PFSK-1 (cell line): ENCODE measurements at regions not wholly inside any gene's neighbourhood (a gene's known extent, or its start where the extent isn't known, plus 50 kb on each side); places are given as distances from the start of the nearest gene placed in this dataset.

Source experiments
- FOXP2 ChIP-seq: optimal IDR thresholded peaks from 2 replicates; pipeline ENCODE3; 2011; ENCODE audit warnings: borderline replicate concordance, control low read depth, inconsistent platforms; ENCODE audit not compliant: insufficient read depth; ENCODE audit errors: extremely low read length, extremely low read depth
- POLR2AphosphoS5 ChIP-seq: IDR thresholded peaks from 2 replicates; pipeline ENCODE4 v1.6.1; 2012; ENCODE audit warnings: low read depth, mild to moderate bottlenecking, control low read depth, low read length, moderate library complexity
- REST ChIP-seq, 2 experiments: IDR thresholded peaks; 2 replicates each; pipeline versions ENCODE4 v1.6.1 to v1.8.0; 2011 to 2012; ENCODE audit warnings: low read depth in 2 of 2, low read length in 2 of 2, control low read depth in 1 of 2, inconsistent platforms in 1 of 2, mild to moderate bottlenecking in 1 of 2, moderate library complexity in 1 of 2; ENCODE audit not compliant: insufficient read depth in 1 of 2

GRCh38 chr20:22389836-22390542, 194.4 kb downstream of the FOXA2 start:
- no peak for TF ChIP-seq POLR2AphosphoS5
- no peak for TF ChIP-seq FOXP2
- no peak for TF ChIP-seq REST (IDR thresholded peaks at IDR 0.05; ENCODE audit: insufficient read depth in 1 of 2, low read depth in 2 of 2, low read length in 2 of 2)
